ENCODE measurements at regions not wholly inside any gene's neighbourhood (a gene's known extent, or its start where the extent isn't known, plus 50 kb on each side); places are given as distances from the start of the nearest gene placed in this dataset.

- no peak for DNase-seq (ENCODE audit: low read depth, low spot score)
These were observed 346.8 kb downstream of the STK39 start for GRCh38 chr2:167900435-167901114.

- no peak for DNase-seq (ENCODE audit: low read depth, low spot score)
These were observed 349.1 kb downstream of the STK39 start for GRCh38 chr2:167898340-167898739.

- DNase-seq (ENCODE audit: low read depth, low spot score): no peak
These were observed 355.6 kb downstream of the STK39 start for GRCh38 chr2:167891841-167892240.

- no peak for DNase-seq (ENCODE audit: low read depth, low spot score)
These were observed 356.7 kb downstream of the STK39 start for GRCh38 chr2:167890739-167891138.

GRCh38 chr2:167880415-167880814 is 367.0 kb downstream of the STK39 start:
- DNase-seq (ENCODE audit: low read depth, low spot score): no peak

- no peak for DNase-seq (ENCODE audit: low read depth, low spot score)
These were observed 371.9 kb downstream of the STK39 start for GRCh38 chr2:167875529-167875928.

GRCh38 chr2:167874812-167875211 is 372.6 kb downstream of the STK39 start:
- DNase-seq (ENCODE audit: low read depth, low spot score): no peak

GRCh38 chr2:167871286-167871685 is 376.1 kb downstream of the STK39 start:
- no peak for DNase-seq (ENCODE audit: low read depth, low spot score)

GRCh38 chr2:167869200-167869599 is 378.2 kb downstream of the STK39 start:
- no peak for DNase-seq (ENCODE audit: low read depth, low spot score)

GRCh38 chr2:167863377-167863776 is 384.0 kb downstream of the STK39 start:
- no peak for DNase-seq (ENCODE audit: low read depth, low spot score)

- DNase-seq (ENCODE audit: low read depth, low spot score): peak; percentile 58
These were observed 384.6 kb downstream of the STK39 start for GRCh38 chr2:167862782-167863181.

GRCh38 chr2:167862296-167862695 is 385.1 kb downstream of the STK39 start:
- DNase-seq (ENCODE audit: low read depth, low spot score): no peak

- DNase-seq (ENCODE audit: low read depth, low spot score): no peak
These were observed 385.7 kb downstream of the STK39 start for GRCh38 chr2:167861574-167862193.

- no peak for DNase-seq (ENCODE audit: low read depth, low spot score)
These were observed 387.3 kb downstream of the STK39 start for GRCh38 chr2:167860082-167860481.

GRCh38 chr2:167859676-167860075 is 387.7 kb downstream of the STK39 start:
- no peak for DNase-seq (ENCODE audit: low read depth, low spot score)

GRCh38 chr2:167858086-167858485 is 389.3 kb downstream of the STK39 start:
- no peak for DNase-seq (ENCODE audit: low read depth, low spot score)

GRCh38 chr2:167857416-167857815 is 390.0 kb downstream of the STK39 start:
- peak; percentile 38 for DNase-seq (ENCODE audit: low read depth, low spot score)

GRCh38 chr2:167856190-167856589 is 391.2 kb downstream of the STK39 start:
- no peak for DNase-seq (ENCODE audit: low read depth, low spot score)

GRCh38 chr2:167855211-167855610 is 392.2 kb downstream of the STK39 start:
- DNase-seq (ENCODE audit: low read depth, low spot score): no peak

GRCh38 chr2:167853717-167854116 is 393.7 kb downstream of the STK39 start:
- no peak for DNase-seq (ENCODE audit: low read depth, low spot score)

GRCh38 chr2:167851876-167852275 is 395.5 kb downstream of the STK39 start:
- no peak for DNase-seq (ENCODE audit: low read depth, low spot score)

- no peak for DNase-seq (ENCODE audit: low read depth, low spot score)
These were observed 396.0 kb downstream of the STK39 start for GRCh38 chr2:167851323-167851860.

Data from astrocyte of the hippocampus (primary cell).